Activated naive CD8-positive, alpha-beta T cell treated with anti-CD3 and anti-CD28 coated beads, Interleukin-2, amount 50 U/mL, for 24 hours (primary cell): ENCODE measurements at regions not wholly inside any gene's neighbourhood (a gene's known extent, or its start where the extent isn't known, plus 50 kb on each side); places are given as distances from the start of the nearest gene placed in this dataset.

Experiments used
- ATAC-seq: fragments of 150-1000 bp; cut with Tn5 transposase; one replicate; pipeline ENCODE4 v1.10.0; 2021
- DNase-seq: peaks from one replicate; pipeline ENCODE4 v3.0.0; 2021
- H3K27ac Mint-ChIP-seq: one replicate; pipeline ENCODE4 v1.8.0; 2021; ENCODE audit warnings: mild to moderate bottlenecking, mixed read lengths
- H3K27me3 Mint-ChIP-seq: one replicate; pipeline ENCODE4 v1.8.0; 2021; ENCODE audit warnings: mixed read lengths
- H3K36me3 Mint-ChIP-seq: one replicate; pipeline ENCODE4 v1.8.0; 2021; ENCODE audit warnings: low read depth, mixed read lengths
- H3K4me1 Mint-ChIP-seq: one replicate; pipeline ENCODE4 v1.8.0; 2021; ENCODE audit warnings: mixed read lengths
- H3K4me3 Mint-ChIP-seq: one replicate; pipeline ENCODE4 v1.8.0; 2021; ENCODE audit warnings: mild to moderate bottlenecking, moderate library complexity, mixed read lengths
- H3K9me3 Mint-ChIP-seq: one replicate; pipeline ENCODE4 v1.8.0; 2021; ENCODE audit warnings: mixed read lengths

GRCh38 chr16:47946092-47946491 lies 209.7 kb downstream of the ABCC12 start:
- DNase-seq: no peak
- Mint-ChIP-seq H3K4me1 (no peaks in the 10 kb centered on the region), H3K27me3 (peaks cover 4% of the 10 kb centered on the region), H3K9me3 (no peaks in the 10 kb centered on the region), H3K36me3 (no peaks in the 10 kb centered on the region), H3K4me3 (no peak overlapping the region), H3K27ac (no peak overlapping the region)
- no peak for ATAC-seq

- H3K27ac Mint-ChIP-seq: no peak overlapping the region
- H3K9me3 Mint-ChIP-seq: no peaks in the 10 kb centered on the region
- no peak overlapping the region for H3K4me3 Mint-ChIP-seq
- H3K36me3 Mint-ChIP-seq: no peaks in the 10 kb centered on the region
- H3K4me1 Mint-ChIP-seq: no peaks in the 10 kb centered on the region
- H3K27me3 Mint-ChIP-seq: peaks cover 4% of the 10 kb centered on the region
- ATAC-seq (no peak), DNase-seq (no peak)
Observed at GRCh38 chr16:47944589-47944988, 211.2 kb downstream of the ABCC12 start.

GRCh38 chr16:47943235-47943634 lies 212.6 kb downstream of the ABCC12 start:
- H3K4me1 Mint-ChIP-seq: no peaks in the 10 kb centered on the region
- ATAC-seq (no peak), DNase-seq (no peak)
- H3K27ac Mint-ChIP-seq: no peak overlapping the region
- H3K9me3 Mint-ChIP-seq: no peaks in the 10 kb centered on the region
- peaks cover 4% of the 10 kb centered on the region for H3K27me3 Mint-ChIP-seq
- H3K36me3 Mint-ChIP-seq: no peaks in the 10 kb centered on the region
- no peak overlapping the region for H3K4me3 Mint-ChIP-seq

GRCh38 chr16:47940466-47940865 lies 215.3 kb downstream of the ABCC12 start:
- no peak overlapping the region for H3K27ac Mint-ChIP-seq
- H3K27me3 Mint-ChIP-seq: peaks cover 4% of the 10 kb centered on the region

DNA sequence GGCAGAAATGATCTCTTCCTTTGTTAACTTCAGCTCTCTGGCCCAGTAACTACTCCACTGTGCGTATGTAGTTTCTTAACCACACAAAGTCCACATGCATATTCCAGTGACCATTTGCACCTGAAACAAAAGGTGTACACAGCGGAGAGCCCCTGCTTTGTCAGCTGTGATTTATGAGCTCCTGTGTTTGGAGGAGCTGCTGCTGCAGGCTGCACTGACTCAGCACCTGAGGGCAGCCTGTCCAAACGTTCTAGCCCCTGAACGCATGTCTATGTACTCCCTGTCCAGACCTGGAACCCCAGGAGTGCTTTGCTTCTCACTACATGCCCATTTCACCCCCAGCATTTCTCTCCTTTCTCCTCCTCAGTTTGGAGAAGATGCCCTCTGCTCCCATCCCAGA lies 216.1 kb downstream of the ABCC12 start:
- Mint-ChIP-seq H3K36me3 (no peaks in the 10 kb centered on the region), H3K27me3 (peaks cover 6% of the 10 kb centered on the region)

More at GRCh38 chr16:47940466-47940865, 215.3 kb downstream of the ABCC12 start:
- Mint-ChIP-seq H3K4me1 (no peaks in the 10 kb centered on the region), H3K4me3 (no peak overlapping the region), H3K9me3 (no peaks in the 10 kb centered on the region), H3K36me3 (no peaks in the 10 kb centered on the region)
- ATAC-seq: no peak
- no peak for DNase-seq

GRCh38 chr16:47938272-47938671 lies 217.5 kb downstream of the ABCC12 start:
- H3K4me1 Mint-ChIP-seq: no peaks in the 10 kb centered on the region
- H3K9me3 Mint-ChIP-seq: no peaks in the 10 kb centered on the region
- H3K36me3 Mint-ChIP-seq: no peaks in the 10 kb centered on the region
- H3K4me3 Mint-ChIP-seq: no peak overlapping the region
- H3K27ac Mint-ChIP-seq: no peak overlapping the region
- H3K27me3 Mint-ChIP-seq: peaks cover 11% of the 10 kb centered on the region
- ATAC-seq (no peak), DNase-seq (no peak)

More for the DNA sequence above, 216.1 kb downstream of the ABCC12 start:
- no peaks in the 10 kb centered on the region for H3K9me3 Mint-ChIP-seq
- no peak overlapping the region for H3K4me3 Mint-ChIP-seq
- DNase-seq: no peak
- no peak for ATAC-seq
- H3K27ac Mint-ChIP-seq: no peak overlapping the region
- no peaks in the 10 kb centered on the region for H3K4me1 Mint-ChIP-seq

- no peak overlapping the region for H3K27ac Mint-ChIP-seq
- no peaks in the 10 kb centered on the region for H3K27me3 Mint-ChIP-seq
- no peaks in the 10 kb centered on the region for H3K4me1 Mint-ChIP-seq
- no peak overlapping the region for H3K4me3 Mint-ChIP-seq
- no peak for DNase-seq
- no peak for ATAC-seq
- H3K36me3 Mint-ChIP-seq: no peaks in the 10 kb centered on the region
- no peaks in the 10 kb centered on the region for H3K9me3 Mint-ChIP-seq
Observed at GRCh38 chr16:47928008-47928407, 227.8 kb downstream of the ABCC12 start.

- no peak for DNase-seq
- H3K27me3 Mint-ChIP-seq: no peaks in the 10 kb centered on the region
- no peaks in the 10 kb centered on the region for H3K4me1 Mint-ChIP-seq
- no peaks in the 10 kb centered on the region for H3K9me3 Mint-ChIP-seq
- no peak overlapping the region for H3K4me3 Mint-ChIP-seq
- ATAC-seq: no peak
- no peaks in the 10 kb centered on the region for H3K36me3 Mint-ChIP-seq
- no peak overlapping the region for H3K27ac Mint-ChIP-seq
Observed at GRCh38 chr16:47927330-47927729, 228.5 kb downstream of the ABCC12 start.

DNA sequence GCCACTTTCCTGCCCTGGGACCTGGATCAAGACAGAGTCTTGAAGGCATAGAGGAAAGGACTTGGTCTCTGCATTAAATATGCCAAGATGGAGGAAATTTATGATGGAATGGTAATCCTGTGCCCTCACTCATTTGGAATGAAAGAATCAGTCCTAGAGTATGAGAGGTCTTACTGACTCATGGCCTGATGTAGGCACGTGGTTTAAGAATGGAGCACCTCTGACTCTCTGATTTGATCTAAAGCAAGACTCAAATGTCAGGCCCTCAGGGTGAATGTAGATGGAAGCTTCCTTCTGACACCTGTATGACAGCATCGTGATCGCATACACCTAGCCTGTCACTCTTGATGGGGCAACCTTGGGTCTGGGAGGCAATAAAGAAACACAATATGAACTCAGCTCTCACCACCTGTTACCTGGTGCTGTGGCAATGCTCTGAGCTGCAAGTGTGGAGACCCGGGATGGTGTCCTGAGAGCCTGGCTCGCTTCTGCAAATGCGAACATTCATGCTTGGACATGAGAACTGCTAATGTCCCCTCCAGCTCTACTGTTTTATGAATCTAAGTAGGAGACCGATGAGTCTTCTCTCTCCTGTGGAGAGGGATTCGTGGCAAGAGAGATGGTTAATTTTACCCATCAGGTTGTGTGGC lies 229.9 kb downstream of the ABCC12 start:
- ATAC-seq: no peak
- no peaks in the 10 kb centered on the region for H3K36me3 Mint-ChIP-seq
- no peak overlapping the region for H3K4me3 Mint-ChIP-seq
- H3K4me1 Mint-ChIP-seq: no peaks in the 10 kb centered on the region
- DNase-seq: no peak
- no peaks in the 10 kb centered on the region for H3K27me3 Mint-ChIP-seq
- H3K27ac Mint-ChIP-seq: no peak overlapping the region
- no peaks in the 10 kb centered on the region for H3K9me3 Mint-ChIP-seq

- DNase-seq (no peak), ATAC-seq (no peak)
- peaks cover 2% of the 10 kb centered on the region for H3K27me3 Mint-ChIP-seq
- H3K36me3 Mint-ChIP-seq: no peaks in the 10 kb centered on the region
- H3K9me3 Mint-ChIP-seq: no peaks in the 10 kb centered on the region
- no peak overlapping the region for H3K27ac Mint-ChIP-seq
- no peak overlapping the region for H3K4me3 Mint-ChIP-seq
- H3K4me1 Mint-ChIP-seq: no peaks in the 10 kb centered on the region
Observed at GRCh38 chr16:47924950-47925349, 230.8 kb downstream of the ABCC12 start.

GRCh38 chr16:47921535-47921934 lies 234.3 kb downstream of the ABCC12 start:
- H3K9me3 Mint-ChIP-seq: no peaks in the 10 kb centered on the region
- no peak overlapping the region for H3K4me3 Mint-ChIP-seq
- H3K27ac Mint-ChIP-seq: no peak overlapping the region
- H3K4me1 Mint-ChIP-seq: no peaks in the 10 kb centered on the region
- no peaks in the 10 kb centered on the region for H3K36me3 Mint-ChIP-seq
- no peak for ATAC-seq
- no peak for DNase-seq
- H3K27me3 Mint-ChIP-seq: peaks cover 2% of the 10 kb centered on the region

DNA sequence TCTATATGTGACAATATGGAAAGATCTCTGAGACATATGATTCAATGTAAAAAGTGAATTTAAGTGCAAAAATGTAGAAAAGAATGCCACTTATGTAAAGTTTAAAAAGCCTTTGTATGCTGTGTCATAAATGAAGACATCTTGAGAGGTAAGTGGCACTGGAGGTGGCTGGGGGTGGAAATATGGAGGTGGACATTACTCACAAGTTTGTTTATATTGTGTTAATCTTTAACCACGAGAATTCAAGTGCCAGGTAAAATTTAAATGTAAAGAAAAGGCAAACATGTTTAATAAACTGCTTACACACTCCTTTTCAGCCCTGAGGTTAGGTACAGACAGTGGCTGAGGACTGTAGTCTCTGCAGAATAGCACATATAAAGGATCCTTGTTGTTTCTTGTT lies 235.1 kb downstream of the ABCC12 start:
- H3K27ac Mint-ChIP-seq: no peak overlapping the region
- ATAC-seq (no peak), DNase-seq (no peak)
- no peaks in the 10 kb centered on the region for H3K4me1 Mint-ChIP-seq
- H3K4me3 Mint-ChIP-seq: no peak overlapping the region
- H3K27me3 Mint-ChIP-seq: peaks cover 2% of the 10 kb centered on the region
- H3K9me3 Mint-ChIP-seq: no peaks in the 10 kb centered on the region
- H3K36me3 Mint-ChIP-seq: no peaks in the 10 kb centered on the region

DNA sequence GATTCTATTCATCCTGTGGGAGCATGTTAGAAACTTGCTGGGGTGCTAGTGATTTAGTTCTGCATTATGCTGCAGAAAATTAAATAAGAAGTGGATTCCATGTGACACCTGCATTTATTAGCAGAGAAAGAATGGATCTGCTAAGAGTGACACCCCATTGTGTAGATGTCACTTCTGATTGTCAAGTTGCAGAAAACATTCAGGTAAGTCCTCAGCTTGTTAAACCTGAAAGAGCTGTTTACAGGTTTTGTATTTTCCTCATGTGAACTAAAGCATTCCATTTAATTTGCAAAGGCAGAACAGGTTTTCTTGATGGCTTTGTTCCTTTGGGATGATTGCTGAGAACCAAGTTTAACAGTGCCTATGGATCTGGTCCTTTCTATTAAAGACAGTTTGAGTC lies 238.7 kb downstream of the ABCC12 start:
- no peak for DNase-seq
- H3K27me3 Mint-ChIP-seq: peaks cover 3% of the 10 kb centered on the region
- H3K9me3 Mint-ChIP-seq: no peaks in the 10 kb centered on the region
- H3K36me3 Mint-ChIP-seq: no peaks in the 10 kb centered on the region
- no peak overlapping the region for H3K4me3 Mint-ChIP-seq
- ATAC-seq: no peak
- no peak overlapping the region for H3K27ac Mint-ChIP-seq
- no peaks in the 10 kb centered on the region for H3K4me1 Mint-ChIP-seq

DNA sequence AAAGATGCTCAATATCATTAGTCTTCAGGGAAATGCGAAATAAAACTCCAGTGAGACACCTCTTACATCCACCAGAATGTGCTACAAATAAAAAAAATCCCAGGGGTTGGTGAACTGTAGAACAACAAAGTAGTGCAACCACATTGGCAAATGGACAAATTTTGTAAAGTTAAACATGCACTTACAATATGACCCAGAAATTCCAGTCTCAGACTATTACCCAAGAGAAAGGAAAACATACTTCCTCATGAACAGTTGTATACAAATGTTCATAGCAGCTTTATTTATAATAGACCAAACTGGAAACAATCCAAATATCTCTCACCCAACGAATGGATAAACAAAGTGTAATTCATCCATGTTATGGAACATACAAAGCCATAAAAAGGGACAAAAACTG lies 239.5 kb downstream of the ABCC12 start:
- Mint-ChIP-seq H3K27ac (no peak overlapping the region), H3K36me3 (no peaks in the 10 kb centered on the region), H3K9me3 (no peaks in the 10 kb centered on the region), H3K4me1 (no peaks in the 10 kb centered on the region), H3K27me3 (peaks cover 3% of the 10 kb centered on the region), H3K4me3 (no peak overlapping the region)
- no peak for DNase-seq
- ATAC-seq: no peak

DNA sequence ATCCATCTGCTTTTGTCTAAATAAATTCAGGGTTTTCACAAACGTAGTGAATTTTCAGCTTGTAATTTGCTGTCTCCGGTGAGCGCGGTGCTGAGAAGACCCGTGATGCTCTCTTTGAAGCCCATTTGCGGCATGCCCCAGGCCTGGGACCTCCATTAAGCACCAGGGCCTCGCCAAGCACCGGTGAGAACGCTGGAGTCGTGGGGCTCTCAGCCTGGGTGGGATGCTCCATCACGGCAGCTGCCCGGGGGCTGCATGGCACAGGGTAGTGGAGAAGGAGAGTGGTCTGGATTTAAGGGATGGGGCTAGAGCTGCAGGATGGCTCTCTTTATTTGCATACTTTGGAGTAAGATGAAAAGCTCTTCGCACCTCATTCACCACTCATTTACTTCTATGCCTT lies 248.7 kb downstream of the ABCC12 start:
- Mint-ChIP-seq H3K36me3 (no peaks in the 10 kb centered on the region), H3K4me3 (no peak overlapping the region), H3K27ac (no peak overlapping the region), H3K27me3 (no peaks in the 10 kb centered on the region), H3K4me1 (no peaks in the 10 kb centered on the region), H3K9me3 (no peaks in the 10 kb centered on the region)
- DNase-seq (no peak), ATAC-seq (no peak)

DNA sequence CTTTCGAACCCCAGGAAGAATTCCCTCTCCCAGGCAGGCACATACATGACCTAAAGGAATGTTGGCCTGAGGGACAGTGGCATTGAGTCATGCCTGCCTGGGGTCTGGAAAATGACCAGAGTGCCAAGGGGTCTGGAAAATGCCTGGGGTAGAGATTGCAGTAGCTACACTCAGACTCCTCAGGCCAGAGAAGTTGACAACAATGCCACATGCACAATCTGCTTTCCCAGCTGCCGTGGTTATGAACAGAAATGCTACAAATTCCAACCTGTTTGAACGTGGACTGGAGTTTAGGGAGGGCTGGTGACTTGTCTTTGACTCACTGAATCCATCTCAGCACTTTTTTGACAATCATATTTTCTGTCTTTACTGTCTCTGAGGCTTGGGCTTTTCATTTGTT lies 250.0 kb downstream of the ABCC12 start:
- H3K36me3 Mint-ChIP-seq: no peaks in the 10 kb centered on the region
- H3K27me3 Mint-ChIP-seq: no peaks in the 10 kb centered on the region
- no peaks in the 10 kb centered on the region for H3K4me1 Mint-ChIP-seq
- ATAC-seq (no peak), DNase-seq (no peak)
- H3K4me3 Mint-ChIP-seq: no peak overlapping the region
- no peaks in the 10 kb centered on the region for H3K9me3 Mint-ChIP-seq
- H3K27ac Mint-ChIP-seq: no peak overlapping the region
